SK-N-SH treated with all-trans-retinoic acid at 6 μM for 48 hours (cell line): ENCODE measurements at regions not wholly inside any gene's neighbourhood (a gene's known extent, or its start where the extent isn't known, plus 50 kb on each side); places are given as distances from the start of the nearest gene placed in this dataset.

Source experiments
- ATAC-seq: fragments of 200-7000 bp; cut with Tn5 transposase; 3 replicates; pipeline ENCODE4 v1.9.1; 2020; ENCODE audit warnings: mild to moderate bottlenecking, moderate library complexity
- ARNTL ChIP-seq: fragments of 450-650 bp; formaldehyde crosslinking; IDR thresholded peaks from 2 replicates; pipeline ENCODE4 v1.5.0; 2020; ENCODE audit warnings: low read depth, mild to moderate bottlenecking, moderate library complexity, borderline replicate concordance
- BACH2 ChIP-seq: fragments of 250-450 bp; sonication (Bioruptor Pico); IDR thresholded peaks from 2 replicates; pipeline ENCODE4 v1.9.0; 2021; ENCODE audit warnings: mild to moderate bottlenecking, borderline replicate concordance
- CREB5 ChIP-seq: fragments of 250-450 bp; sonication (Bioruptor Pico); IDR thresholded peaks from 2 replicates; pipeline ENCODE4 v1.5.1; 2020; ENCODE audit warnings: low read depth, mild to moderate bottlenecking, moderate library complexity
- CSRNP3 ChIP-seq: fragments of 250-450 bp; sonication (Bioruptor Pico); IDR thresholded peaks from 2 replicates; pipeline ENCODE4 v1.5.1; 2021; ENCODE audit warnings: mild to moderate bottlenecking, moderate library complexity
- ESRRG ChIP-seq: fragments of 250-450 bp; sonication (Bioruptor Pico); IDR thresholded peaks from 2 replicates; pipeline ENCODE4 v1.6.1; 2021; ENCODE audit warnings: mild to moderate bottlenecking
- GLIS3 ChIP-seq: fragments of 250-450 bp; sonication (Bioruptor Pico); IDR thresholded peaks from 2 replicates; pipeline ENCODE4 v1.5.0; 2020; ENCODE audit warnings: mild to moderate bottlenecking, moderate library complexity
- ISL1 ChIP-seq: fragments of 250-450 bp; sonication (Bioruptor Pico); IDR thresholded peaks from 2 replicates; pipeline ENCODE4 v2.1.2; 2022; ENCODE audit warnings: mild to moderate bottlenecking, moderate library complexity
- OSR1 ChIP-seq: fragments of 250-450 bp; sonication (Bioruptor Pico); IDR thresholded peaks from 2 replicates; pipeline ENCODE4 v1.8.0; 2022; ENCODE audit warnings: moderate library complexity, mild to moderate bottlenecking, inconsistent platforms
- POU6F1 ChIP-seq: fragments of 250-450 bp; sonication (Bioruptor Pico); IDR thresholded peaks from 2 replicates; pipeline ENCODE4 v1.8.0; 2021; ENCODE audit warnings: low read depth, mild to moderate bottlenecking, moderate library complexity, borderline replicate concordance
- RARB ChIP-seq: fragments of 250-450 bp; sonication (Bioruptor Pico); IDR thresholded peaks from 2 replicates; pipeline ENCODE4 v1.8.0; 2021; ENCODE audit warnings: mild to moderate bottlenecking, moderate library complexity
- SNAI2 ChIP-seq: fragments of 250-450 bp; sonication (Bioruptor Pico); IDR thresholded peaks from 2 replicates; pipeline ENCODE4 v1.5.0; 2020; ENCODE audit warnings: mild to moderate bottlenecking, moderate library complexity
- TCF4 ChIP-seq: fragments of 250-450 bp; sonication (Bioruptor Pico); IDR thresholded peaks from 2 replicates; pipeline ENCODE4 v1.8.0; 2021; ENCODE audit warnings: mild to moderate bottlenecking, moderate library complexity, borderline replicate concordance
- TOX ChIP-seq: fragments of 250-450 bp; sonication (Bioruptor Pico); IDR thresholded peaks from 2 replicates; pipeline ENCODE4 v1.8.0; 2021; ENCODE audit warnings: mild to moderate bottlenecking, moderate library complexity, borderline replicate concordance
- TSHZ2 ChIP-seq: fragments of 250-450 bp; sonication (Bioruptor Pico); IDR thresholded peaks from 2 replicates; pipeline ENCODE4 v1.5.0; 2020; ENCODE audit warnings: mild to moderate bottlenecking, moderate library complexity
- ZC3H10 ChIP-seq: fragments of 250-450 bp; sonication (Bioruptor Pico); IDR thresholded peaks from 2 replicates; pipeline ENCODE4 v1.5.1; 2021; ENCODE audit warnings: mild to moderate bottlenecking, moderate library complexity
- ZFP3 ChIP-seq: fragments of 250-450 bp; sonication (Bioruptor Pico); IDR thresholded peaks from 2 replicates; pipeline ENCODE4 v1.5.0; 2020; ENCODE audit warnings: mild to moderate bottlenecking, moderate library complexity
- ZFP30 ChIP-seq: fragments of 450-650 bp; formaldehyde crosslinking; IDR thresholded peaks from 2 replicates; pipeline ENCODE4 v1.5.0; 2022; ENCODE audit warnings: mild to moderate bottlenecking, moderate library complexity
- ZNF8 ChIP-seq: fragments of 450-650 bp; formaldehyde crosslinking; IDR thresholded peaks from 2 replicates; pipeline ENCODE4 v1.5.0; 2020; ENCODE audit warnings: mild to moderate bottlenecking, moderate library complexity

GRCh38 chr2:53095664-53096063, 671.9 kb upstream of the CHAC2 start:
- no peak for ATAC-seq
- TF ChIP-seq TOX (CRISPR knock-in tag) (no peak), ISL1 (CRISPR knock-in tag) (no peak), ARNTL (CRISPR knock-in tag) (no peak), CSRNP3 (CRISPR knock-in tag) (no peak), OSR1 (CRISPR knock-in tag) (no peak), RARB (CRISPR knock-in tag) (no peak), TCF4 (no peak), BACH2 (no peak), GLIS3 (no peak), CREB5 (CRISPR knock-in tag) (no peak), TSHZ2 (CRISPR knock-in tag) (no peak)

GRCh38 chr2:53095227-53095626, 672.4 kb upstream of the CHAC2 start:
- no peak for TF ChIP-seq ZNF8 (CRISPR knock-in tag)
- no peak for TF ChIP-seq SNAI2 (CRISPR knock-in tag)
- TF ChIP-seq TSHZ2 (CRISPR knock-in tag), result no peak
- no peak for TF ChIP-seq ZFP3 (CRISPR knock-in tag)
- no peak for TF ChIP-seq CREB5 (CRISPR knock-in tag)
- TF ChIP-seq ZFP30 (CRISPR knock-in tag), result no peak
- no peak for TF ChIP-seq ZC3H10 (CRISPR knock-in tag)
- TF ChIP-seq POU6F1 (CRISPR knock-in tag), result no peak
- no peak for TF ChIP-seq CSRNP3 (CRISPR knock-in tag)
- no peak for TF ChIP-seq OSR1 (CRISPR knock-in tag)
- no peak for TF ChIP-seq ESRRG (CRISPR knock-in tag)
- TF ChIP-seq GLIS3, result no peak
- ATAC-seq, result no peak
